ENCODE measurements at regions not wholly inside any gene's neighbourhood (a gene's known extent, or its start where the extent isn't known, plus 50 kb on each side); places are given as distances from the start of the nearest gene placed in this dataset.

DNA sequence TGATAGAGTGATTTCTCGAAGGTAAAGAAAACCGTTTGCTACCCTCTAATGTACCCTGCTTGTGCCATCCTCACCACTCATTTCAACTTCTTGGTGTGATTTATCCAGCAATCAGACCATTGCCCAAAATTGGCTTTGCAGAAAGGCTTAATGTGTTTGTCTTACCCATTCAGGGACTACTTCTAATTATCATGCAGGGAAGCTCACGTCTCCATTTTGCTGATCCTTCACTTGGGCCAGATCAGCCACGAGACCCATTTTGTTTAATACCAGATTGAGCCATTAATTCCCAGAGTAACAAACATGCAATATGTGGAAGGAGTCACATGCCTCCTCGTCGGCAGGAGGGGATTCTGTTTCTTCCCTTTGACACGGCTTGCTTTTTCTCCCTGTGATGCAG lies 51.1 kb upstream of the CRY1 start:
- Histone ChIP-seq H3K9me3 (no peaks in the 10 kb centered on the region), H3K4me3 (no peak overlapping the region), H3K4me1 (no peaks in the 10 kb centered on the region), H3K36me3 (no peaks in the 10 kb centered on the region), H3K27ac (no peak overlapping the region), H3K27me3 (no peaks in the 10 kb centered on the region)
- TF ChIP-seq, protein P1, sequence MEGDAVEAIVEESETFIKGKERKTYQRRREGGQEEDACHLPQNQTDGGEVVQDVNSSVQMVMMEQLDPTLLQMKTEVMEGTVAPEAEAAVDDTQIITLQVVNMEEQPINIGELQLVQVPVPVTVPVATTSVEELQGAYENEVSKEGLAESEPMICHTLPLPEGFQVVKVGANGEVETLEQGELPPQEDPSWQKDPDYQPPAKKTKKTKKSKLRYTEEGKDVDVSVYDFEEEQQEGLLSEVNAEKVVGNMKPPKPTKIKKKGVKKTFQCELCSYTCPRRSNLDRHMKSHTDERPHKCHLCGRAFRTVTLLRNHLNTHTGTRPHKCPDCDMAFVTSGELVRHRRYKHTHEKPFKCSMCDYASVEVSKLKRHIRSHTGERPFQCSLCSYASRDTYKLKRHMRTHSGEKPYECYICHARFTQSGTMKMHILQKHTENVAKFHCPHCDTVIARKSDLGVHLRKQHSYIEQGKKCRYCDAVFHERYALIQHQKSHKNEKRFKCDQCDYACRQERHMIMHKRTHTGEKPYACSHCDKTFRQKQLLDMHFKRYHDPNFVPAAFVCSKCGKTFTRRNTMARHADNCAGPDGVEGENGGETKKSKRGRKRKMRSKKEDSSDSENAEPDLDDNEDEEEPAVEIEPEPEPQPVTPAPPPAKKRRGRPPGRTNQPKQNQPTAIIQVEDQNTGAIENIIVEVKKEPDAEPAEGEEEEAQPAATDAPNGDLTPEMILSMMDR (IDR thresholded peaks at IDR 0.05 in 4 of 5, conservative IDR thresholded peaks at IDR 0.05 in 1 of 5) = no peak
- no peak for TF ChIP-seq POLR2A (IDR thresholded peaks at IDR 0.05)
- intact Hi-C loops (cut with DNase I; ENCODE audit: low total_unique reads) = no loop called here
- no peak for ATAC-seq
- in situ Hi-C loops (cut with MboI; ENCODE audit: low sequenced_read_pairs in 4 of 4) = no loop called here
- DNase-seq = no peak

DNA sequence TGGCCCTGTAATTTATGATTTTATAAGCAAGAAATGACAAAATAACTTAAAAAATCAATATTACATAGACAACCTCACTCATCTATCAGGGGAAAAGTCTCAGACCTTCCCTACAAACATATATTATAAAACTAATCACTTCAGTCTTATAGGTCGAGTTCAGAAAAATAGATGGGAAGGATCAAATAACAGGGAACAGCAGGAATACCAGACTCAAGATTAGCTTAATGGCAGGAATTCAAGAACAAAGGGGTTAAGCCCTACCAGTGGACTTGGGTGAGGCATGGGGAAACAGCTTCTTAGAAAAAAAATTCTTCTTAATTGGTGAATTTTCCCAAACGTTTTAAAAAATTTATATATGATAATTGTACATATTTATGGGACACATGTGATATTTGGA lies 51.6 kb upstream of the CRY1 start:
- Histone ChIP-seq H3K4me3 (no peak overlapping the region), H3K9me3 (no peaks in the 10 kb centered on the region), H3K36me3 (no peaks in the 10 kb centered on the region), H3K27me3 (no peaks in the 10 kb centered on the region), H3K27ac (no peak overlapping the region), H3K4me1 (no peaks in the 10 kb centered on the region)
- in situ Hi-C loops (cut with MboI; ENCODE audit: low sequenced_read_pairs in 4 of 4) (no loop called here), intact Hi-C loops (cut with DNase I; ENCODE audit: low total_unique reads) (no loop called here)
- DNase-seq (no peak), ATAC-seq (no peak)
- no peak for TF ChIP-seq POLR2A (IDR thresholded peaks at IDR 0.05)
- TF ChIP-seq, protein P1 (IDR thresholded peaks at IDR 0.05 in 4 of 5, conservative IDR thresholded peaks at IDR 0.05 in 1 of 5) = no peak

DNA sequence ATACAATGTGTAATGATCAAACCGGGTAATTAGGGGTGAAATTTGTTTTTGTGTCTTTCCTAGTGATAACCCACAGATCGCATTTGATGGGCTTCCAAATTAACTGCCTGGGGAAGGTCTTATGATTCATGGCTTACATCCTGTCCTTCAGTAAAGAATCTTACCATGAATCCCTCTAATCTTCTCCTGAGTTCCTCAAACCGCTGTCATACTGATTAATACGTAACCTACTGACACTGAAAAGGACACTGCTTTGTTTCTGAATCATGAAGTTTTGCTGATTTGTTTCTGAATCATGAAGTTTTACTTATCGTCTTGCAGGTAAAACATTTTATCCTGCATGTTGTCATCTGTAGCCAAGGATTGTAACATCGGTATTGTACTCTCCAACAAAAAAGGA lies 52.0 kb upstream of the CRY1 start:
- intact Hi-C loops (cut with DNase I; ENCODE audit: low total_unique reads) = no loop called here
- in situ Hi-C loops (cut with MboI; ENCODE audit: low sequenced_read_pairs in 4 of 4) = no loop called here
- Histone ChIP-seq H3K27ac (no peak overlapping the region), H3K27me3 (no peaks in the 10 kb centered on the region), H3K36me3 (no peaks in the 10 kb centered on the region), H3K4me3 (no peak overlapping the region), H3K4me1 (no peaks in the 10 kb centered on the region), H3K9me3 (no peaks in the 10 kb centered on the region)
- no peak for DNase-seq
- TF ChIP-seq, protein P1 (IDR thresholded peaks at IDR 0.05 in 4 of 5, conservative IDR thresholded peaks at IDR 0.05 in 1 of 5) = no peak
- no peak for TF ChIP-seq POLR2A (IDR thresholded peaks at IDR 0.05)
- no peak for ATAC-seq

DNA sequence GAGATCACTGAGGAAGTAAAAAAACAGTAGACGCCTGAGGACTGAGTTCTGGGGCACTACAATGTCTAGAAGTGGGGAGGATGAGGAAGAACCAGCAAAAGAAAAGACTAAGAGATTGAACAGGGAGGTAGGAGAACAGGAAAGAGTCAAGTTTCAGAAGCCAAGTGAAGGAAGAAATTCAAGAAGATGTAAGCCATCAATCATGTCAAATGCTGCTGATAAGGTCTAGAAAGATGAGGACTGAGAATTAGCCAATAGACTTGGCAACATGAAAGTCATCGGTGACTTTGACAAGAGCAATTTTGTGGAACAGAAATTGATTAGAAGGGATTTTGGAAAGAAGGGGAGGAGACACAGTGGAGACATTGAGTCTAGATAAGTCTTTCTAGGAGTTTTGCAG lies 54.8 kb upstream of the CRY1 start:
- H3K4me1 ChIP-seq = no peaks in the 10 kb centered on the region
- ATAC-seq (no peak), DNase-seq (no peak)
- intact Hi-C loops (cut with DNase I; ENCODE audit: low total_unique reads) = no loop called here
- in situ Hi-C loops (cut with MboI; ENCODE audit: low sequenced_read_pairs in 4 of 4) = no loop called here
- H3K36me3 ChIP-seq = no peaks in the 10 kb centered on the region
- no peaks in the 10 kb centered on the region for H3K9me3 ChIP-seq
- no peak overlapping the region for H3K27ac ChIP-seq
- H3K4me3 ChIP-seq = no peak overlapping the region
- TF ChIP-seq POLR2A (IDR thresholded peaks at IDR 0.05) = no peak
- TF ChIP-seq, protein P1 (IDR thresholded peaks at IDR 0.05 in 4 of 5, conservative IDR thresholded peaks at IDR 0.05 in 1 of 5) = no peak
- H3K27me3 ChIP-seq = no peaks in the 10 kb centered on the region

- intact Hi-C loops (cut with DNase I; ENCODE audit: low total_unique reads) (no loop called here), in situ Hi-C loops (cut with MboI; ENCODE audit: low sequenced_read_pairs in 4 of 4) (no loop called here)
- TF ChIP-seq, protein P1 (IDR thresholded peaks at IDR 0.05 in 4 of 5, conservative IDR thresholded peaks at IDR 0.05 in 1 of 5) = no peak
- TF ChIP-seq POLR2A (IDR thresholded peaks at IDR 0.05) = no peak
- no peaks in the 10 kb centered on the region for H3K36me3 ChIP-seq
- DNase-seq (no peak), ATAC-seq (no peak)
- H3K27ac ChIP-seq = no peak overlapping the region
- H3K9me3 ChIP-seq = no peaks in the 10 kb centered on the region
- H3K4me3 ChIP-seq = no peak overlapping the region
- H3K4me1 ChIP-seq = no peaks in the 10 kb centered on the region
- H3K27me3 ChIP-seq = no peaks in the 10 kb centered on the region
These were observed 59.0 kb upstream of the CRY1 start for GRCh38 chr12:107152315-107152714.

All from gastrocnemius medialis (tissue), 4 donors.